Ishikawa (cell line): ENCODE measurements at regions not wholly inside any gene's neighbourhood (a gene's known extent, or its start where the extent isn't known, plus 50 kb on each side); places are given as distances from the start of the nearest gene placed in this dataset.

Experiments
- CEBPB ChIP-seq: IDR thresholded peaks from 2 replicates; pipeline ENCODE4 v1.6.1; 2012
- CREB1 ChIP-seq: IDR thresholded peaks from 2 replicates; pipeline ENCODE4 v1.6.1; 2012; ENCODE audit warnings: low read depth
- EGR1 ChIP-seq: IDR thresholded peaks from 2 replicates; pipeline ENCODE4 v1.6.1; 2012
- EP300 ChIP-seq: IDR thresholded peaks from 2 replicates; pipeline ENCODE4 v1.6.1; 2012; ENCODE audit warnings: borderline replicate concordance
- FOXM1 ChIP-seq: IDR thresholded peaks from 2 replicates; pipeline ENCODE4 v1.6.1; 2012; ENCODE audit warnings: low read depth, borderline replicate concordance
- MAX ChIP-seq: IDR thresholded peaks from 2 replicates; pipeline ENCODE4 v1.6.1; 2012
- NFIC ChIP-seq: IDR thresholded peaks from 2 replicates; pipeline ENCODE4 v1.6.1; 2012
- RAD21 ChIP-seq: IDR thresholded peaks from 2 replicates; pipeline ENCODE4 v1.6.1; 2012; ENCODE audit warnings: low read depth
- REST ChIP-seq: IDR thresholded peaks from 2 replicates; pipeline ENCODE4 v1.6.1; 2012; ENCODE audit warnings: low read depth, mild to moderate bottlenecking
- TAF1 ChIP-seq: IDR thresholded peaks from 2 replicates; pipeline ENCODE4 v1.6.1; 2012; ENCODE audit warnings: low read depth, mild to moderate bottlenecking
- TCF12 ChIP-seq: IDR thresholded peaks from 2 replicates; pipeline ENCODE4 v1.6.1; 2012; ENCODE audit warnings: low read depth
- TEAD4 ChIP-seq: IDR thresholded peaks from 2 replicates; pipeline ENCODE4 v1.6.1; 2012
- USF1 ChIP-seq: IDR thresholded peaks from 2 replicates; pipeline ENCODE4 v1.6.1; 2012
- YY1 ChIP-seq: IDR thresholded peaks from 2 replicates; pipeline ENCODE4 v1.6.1; 2012; ENCODE audit warnings: low read depth
- ZBTB7A ChIP-seq: IDR thresholded peaks from 2 replicates; pipeline ENCODE4 v1.6.1; 2012; ENCODE audit warnings: low read depth

- TF ChIP-seq RAD21 (no peak), CEBPB (no peak), YY1 (no peak), EGR1 (no peak), NFIC (no peak), EP300 (no peak), TCF12 (no peak), MAX (no peak), TAF1 (no peak)
Observed at GRCh38 chr5:84524491-84524890, 139.8 kb upstream of the EDIL3 start.

GRCh38 chr5:84518862-84519261 is 134.2 kb upstream of the EDIL3 start:
- TF ChIP-seq ZBTB7A (no peak), FOXM1 (no peak), REST (no peak), USF1 (no peak), YY1 (no peak), CREB1 (no peak), MAX (no peak), CEBPB (no peak), EP300 (no peak), EGR1 (no peak), RAD21 (no peak), TCF12 (no peak), NFIC (no peak)

- no peak for TF ChIP-seq TEAD4
- TF ChIP-seq CREB1 = no peak
- no peak for TF ChIP-seq EGR1
- no peak for TF ChIP-seq MAX
- TF ChIP-seq EP300 = no peak
- TF ChIP-seq REST = no peak
- TF ChIP-seq NFIC = no peak
- no peak for TF ChIP-seq FOXM1
- TF ChIP-seq TCF12 = no peak
- no peak for TF ChIP-seq TAF1
- TF ChIP-seq ZBTB7A = no peak
- no peak for TF ChIP-seq RAD21
- no peak for TF ChIP-seq USF1
- TF ChIP-seq YY1 = no peak
- no peak for TF ChIP-seq CEBPB
Observed at GRCh38 chr5:84518370-84518769, 133.7 kb upstream of the EDIL3 start.

- TF ChIP-seq USF1 = no peak
- no peak for TF ChIP-seq RAD21
- TF ChIP-seq CREB1 = no peak
- no peak for TF ChIP-seq REST
- no peak for TF ChIP-seq FOXM1
- no peak for TF ChIP-seq ZBTB7A
- no peak for TF ChIP-seq CEBPB
- TF ChIP-seq TCF12 = no peak
- TF ChIP-seq YY1 = no peak
- TF ChIP-seq TAF1 = no peak
- TF ChIP-seq EP300 = no peak
- TF ChIP-seq NFIC = no peak
Observed at GRCh38 chr5:84506625-84507024, 121.9 kb upstream of the EDIL3 start.
